ENCODE measurements at regions not wholly inside any gene's neighbourhood (a gene's known extent, or its start where the extent isn't known, plus 50 kb on each side); places are given as distances from the start of the nearest gene placed in this dataset.
"Not testable (repeated sequence)": the region's sequence is repeated elsewhere in the genome, so short reads cannot be mapped to it uniquely, and the experiment has no call there.

DNA sequence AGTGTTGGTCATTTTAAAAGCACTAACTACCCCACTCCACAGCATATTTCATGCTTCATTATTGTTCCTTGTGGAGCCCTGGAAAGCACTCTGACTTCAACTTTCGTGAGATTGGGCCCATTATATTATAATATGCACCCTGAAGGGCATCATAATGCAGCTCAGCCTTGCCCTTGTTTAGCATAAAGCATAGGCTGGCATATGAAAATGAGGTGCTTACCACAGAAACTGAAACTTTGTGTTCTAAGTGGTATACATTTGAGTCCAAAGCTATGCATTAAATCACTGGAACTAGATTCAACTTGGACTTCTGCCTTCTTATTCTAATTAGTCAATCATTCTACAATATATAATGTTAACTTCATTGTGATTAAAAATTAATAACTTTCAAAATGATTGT, 1027.9 kb downstream of the STIM2 start:
- no peak for DNase-seq

DNA sequence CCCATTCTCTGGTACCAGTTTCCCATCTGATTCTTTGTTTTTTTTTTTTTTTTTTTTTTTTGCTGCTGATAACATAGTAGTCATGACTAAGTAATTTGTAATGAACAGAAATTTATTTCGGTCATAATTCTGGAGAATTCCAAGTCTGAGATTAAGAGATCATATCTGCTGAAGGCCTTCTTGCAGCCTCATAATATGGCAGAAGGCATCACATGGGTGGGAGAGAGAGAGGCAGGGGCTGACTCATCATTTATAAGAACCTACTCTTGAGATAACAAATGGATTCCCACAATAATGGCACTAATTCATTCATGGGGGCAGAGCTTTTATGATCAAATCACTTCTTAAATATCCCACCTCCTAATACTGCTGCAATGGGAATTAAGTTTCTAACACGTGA, 1034.3 kb downstream of the STIM2 start:
- no peak for DNase-seq

DNA sequence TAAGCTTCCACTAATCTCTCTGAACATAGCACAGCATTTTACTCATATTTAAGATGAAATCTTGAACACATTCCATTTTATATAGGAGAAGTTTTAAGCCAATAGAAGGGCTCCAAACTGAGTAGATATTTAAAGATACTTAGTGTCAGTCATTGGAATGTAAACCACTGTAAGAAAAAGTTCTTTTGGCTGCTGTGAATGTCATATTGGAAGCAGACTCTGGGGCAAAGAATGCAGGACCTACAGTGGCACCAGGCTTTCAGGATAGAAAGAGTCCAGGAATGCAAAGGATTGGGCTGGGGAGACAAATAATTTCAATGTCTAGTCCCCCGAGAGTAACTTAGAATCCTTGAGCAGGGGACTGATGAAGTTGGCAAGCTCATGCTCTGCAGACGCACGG, 1047.7 kb downstream of the STIM2 start:
- no peak for DNase-seq

DNA sequence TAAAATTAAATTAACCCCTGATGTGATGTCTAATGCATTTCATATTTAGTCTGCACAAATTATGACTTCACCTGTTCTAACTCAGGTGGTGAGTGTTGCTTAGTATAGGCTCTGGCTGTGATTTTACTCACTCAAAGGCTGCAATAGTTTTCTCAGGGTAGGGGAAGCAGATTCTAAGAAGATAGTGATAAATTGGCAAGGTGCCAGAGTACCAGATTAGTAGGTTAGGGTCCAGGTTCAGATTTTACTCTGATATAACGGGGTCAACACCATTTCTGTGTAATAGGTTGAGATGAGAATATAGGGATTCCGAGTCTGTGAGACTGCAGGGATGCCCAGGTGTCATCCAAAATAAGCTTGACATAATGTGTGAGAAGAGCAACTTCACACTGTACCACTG, 1049.6 kb downstream of the STIM2 start:
- DNase-seq = no peak

DNA sequence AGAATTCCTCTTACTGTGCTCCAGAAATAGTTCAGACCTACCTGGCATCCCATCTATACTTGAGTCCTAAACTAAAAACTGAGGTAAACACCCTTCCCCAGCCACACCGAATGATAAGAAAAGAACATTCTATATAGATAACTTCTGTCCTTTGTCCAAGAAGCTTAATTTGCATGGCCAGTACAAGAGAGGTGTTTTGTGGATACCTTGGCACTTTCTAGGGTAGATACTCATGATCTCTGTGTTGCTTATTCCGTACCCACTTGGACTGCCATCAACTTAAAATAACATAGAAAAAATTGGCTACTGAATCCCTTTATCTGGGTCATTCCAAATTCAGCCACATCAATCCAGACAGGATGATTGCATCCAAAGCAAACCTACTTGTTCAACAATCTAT, 1050.4 kb downstream of the STIM2 start:
- DNase-seq = no peak

DNA sequence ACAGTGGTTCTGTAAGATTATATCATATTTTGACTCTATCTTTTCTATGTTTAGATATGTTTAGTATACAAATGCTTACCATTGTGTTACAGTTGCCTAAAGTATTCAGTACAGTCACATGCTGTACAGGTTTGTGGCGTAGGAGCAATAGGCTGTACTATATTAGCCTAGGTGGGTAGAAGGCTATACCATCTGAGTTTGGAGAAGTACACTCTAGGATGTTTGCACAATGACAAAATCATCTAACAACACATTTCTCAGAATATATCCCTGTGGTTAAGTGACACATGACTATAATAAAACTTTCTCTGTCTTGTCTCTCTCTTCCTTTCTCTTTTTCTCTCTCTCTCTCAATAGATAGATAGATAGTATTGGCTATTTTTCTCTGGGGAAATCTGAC, 1053.1 kb downstream of the STIM2 start:
- DNase-seq = no peak

DNA sequence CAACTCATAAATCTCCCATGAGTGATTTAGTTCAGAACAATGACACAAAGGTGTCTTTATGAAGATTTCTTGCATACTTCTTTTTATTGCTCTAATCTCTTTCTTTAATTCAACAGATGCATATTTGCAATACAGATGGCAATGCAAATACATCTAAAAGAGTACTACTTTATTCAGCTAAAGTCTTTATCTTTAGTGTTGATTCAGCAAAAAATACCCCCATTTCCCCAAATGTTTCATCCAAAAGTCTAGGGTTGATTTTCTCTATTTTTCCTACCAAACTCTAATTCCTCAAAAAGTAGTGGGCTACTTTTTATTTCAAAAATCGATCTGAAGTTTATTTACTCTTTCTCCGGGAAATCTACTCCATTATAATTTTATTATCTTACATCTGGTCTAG, 1055.2 kb downstream of the STIM2 start:
- no peak for DNase-seq

DNA sequence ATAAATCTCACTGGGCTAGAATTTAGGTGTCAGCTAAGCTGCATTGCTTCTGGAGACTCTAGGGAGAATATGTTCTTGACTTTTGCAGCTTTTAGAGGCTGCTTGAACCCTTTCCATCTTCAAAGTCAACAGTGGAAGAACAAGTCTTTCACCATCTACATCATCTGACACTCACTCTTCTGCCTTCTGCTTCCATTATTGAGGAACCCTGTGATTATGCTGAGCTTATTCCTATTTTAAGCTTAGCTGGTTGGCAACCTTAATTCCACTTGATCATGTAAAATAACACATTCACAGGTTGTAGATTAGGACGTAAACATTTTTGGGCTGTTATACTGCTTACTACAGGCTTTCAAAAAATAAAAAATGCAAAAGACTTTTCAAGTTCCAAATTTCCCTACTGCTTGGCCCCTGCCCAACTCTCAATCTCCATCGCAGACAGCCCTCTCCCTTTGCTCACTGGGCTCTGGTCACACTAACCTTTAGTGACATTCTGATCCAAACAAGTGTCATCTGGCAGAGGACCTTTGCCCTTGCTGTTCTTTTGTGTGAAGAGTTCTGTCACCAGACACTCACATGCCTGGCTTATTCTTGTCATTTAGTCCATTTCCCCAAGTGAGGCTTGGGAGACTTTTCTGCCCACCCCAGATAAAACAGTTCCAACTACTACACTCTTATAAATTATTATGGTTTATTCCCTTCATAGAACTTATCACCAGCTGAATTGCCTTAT, 1056.0 kb downstream of the STIM2 start:
- DNase-seq = no peak

DNA sequence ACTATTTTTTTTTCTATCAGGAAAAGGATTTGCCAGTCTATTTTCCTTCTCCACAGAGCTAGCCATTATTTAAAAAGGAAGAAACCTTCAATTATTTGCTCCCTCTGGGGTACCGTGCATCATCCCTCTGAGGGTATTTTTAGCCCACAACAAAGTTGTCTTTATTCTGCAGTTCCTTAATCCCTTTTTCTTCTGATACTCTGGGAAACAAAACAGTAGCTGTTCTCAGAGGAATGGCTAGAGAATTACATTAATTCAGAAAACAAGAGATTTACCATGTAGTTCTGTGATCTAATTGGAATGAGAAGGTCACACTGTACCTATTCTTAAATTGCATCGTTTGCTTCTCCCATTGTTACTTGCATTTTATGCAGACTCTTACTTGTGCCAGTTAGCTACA, 1056.7 kb downstream of the STIM2 start:
- no peak for DNase-seq

DNA sequence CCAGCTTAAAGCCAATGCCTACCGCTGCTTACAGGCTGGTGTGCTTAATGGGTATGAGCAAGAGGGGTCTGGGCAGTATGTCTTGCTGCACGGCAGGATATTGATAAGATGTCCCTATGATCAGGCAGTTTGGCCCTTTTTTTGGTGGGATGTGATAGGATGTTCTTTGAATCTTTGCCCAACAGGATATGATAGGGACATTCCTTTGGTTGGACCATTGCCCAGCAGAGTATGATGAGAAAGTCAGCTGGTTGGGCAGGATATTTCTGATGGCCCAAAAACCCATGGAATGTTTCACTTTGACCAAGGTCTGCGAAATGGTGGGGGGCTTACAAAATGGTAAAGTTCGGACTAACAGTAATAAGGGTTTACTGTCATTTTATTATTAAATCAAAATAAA, 1060.6 kb downstream of the STIM2 start:
- peak; percentile 2 for DNase-seq

DNA sequence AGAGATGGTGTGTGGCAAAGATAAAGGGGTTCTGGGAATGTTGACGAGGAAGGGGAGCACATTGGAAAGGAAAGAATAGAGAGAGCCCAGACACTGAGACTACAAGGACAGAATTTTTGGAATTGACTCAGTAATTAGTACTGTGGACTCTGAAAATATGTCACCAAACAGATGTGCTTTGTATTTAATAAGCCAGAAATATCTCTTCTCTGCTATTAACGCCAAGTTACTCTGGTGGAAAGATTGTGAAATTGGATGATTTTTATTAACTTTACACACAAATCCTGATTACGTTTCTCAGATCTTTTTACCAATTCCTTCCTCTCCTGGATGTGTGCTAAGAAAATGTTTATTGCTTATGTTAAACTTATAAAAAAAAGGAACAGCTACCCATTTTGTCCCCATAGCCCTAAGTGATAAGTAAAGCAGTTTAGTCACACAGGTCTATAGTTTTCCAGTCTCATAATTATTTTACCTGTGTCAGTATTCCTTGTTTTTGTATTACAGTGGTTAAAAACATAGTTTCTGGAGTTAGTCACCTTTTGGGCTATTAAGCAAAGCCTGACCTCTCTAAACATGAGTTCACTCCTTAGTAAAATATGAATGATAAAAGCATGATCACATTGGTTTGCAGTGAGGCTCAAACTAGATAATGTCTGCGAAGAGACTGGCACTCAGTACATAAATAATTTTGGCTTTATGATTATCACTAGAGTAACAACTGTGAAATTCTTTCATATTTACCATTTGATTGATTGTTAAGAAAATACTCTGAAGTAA, 1068.3 kb downstream of the STIM2 start:
- DNase-seq = no peak

DNA sequence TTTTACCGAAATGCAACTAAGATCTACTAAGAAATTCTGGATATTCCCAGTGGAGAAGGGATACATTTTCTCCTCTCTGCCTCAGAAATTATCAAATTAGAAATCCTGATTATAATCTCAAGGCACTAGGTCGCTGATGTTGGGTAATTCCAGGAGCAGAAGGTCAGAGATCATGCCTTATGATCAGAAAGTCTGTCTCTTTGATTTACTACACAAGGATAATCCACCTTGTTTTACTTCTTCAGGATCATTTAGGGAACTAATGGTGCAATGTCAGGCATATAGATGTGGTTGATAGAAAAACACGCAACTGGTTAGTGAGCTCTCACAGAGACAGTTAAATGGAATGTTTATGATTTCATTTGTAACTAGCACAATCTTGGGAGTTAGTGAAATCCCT, 1069.7 kb downstream of the STIM2 start:
- no peak for DNase-seq

DNA sequence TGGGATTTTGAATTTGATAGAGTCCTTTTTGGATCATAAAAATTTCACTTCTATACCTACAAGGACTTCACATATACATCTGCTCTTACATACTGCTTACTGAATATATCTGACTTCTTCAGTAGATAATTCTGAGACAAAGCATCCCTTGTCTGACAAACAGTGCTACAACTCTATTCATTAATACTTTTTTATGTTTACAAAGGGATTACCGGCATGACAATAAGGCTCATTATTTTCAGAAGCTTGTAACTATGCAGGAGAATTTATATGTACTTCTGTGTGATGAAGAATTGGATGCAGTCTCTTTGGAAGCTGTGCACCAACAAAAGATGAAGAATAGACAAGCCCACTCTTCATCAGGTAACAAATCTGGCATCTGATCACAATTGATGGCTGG, 1070.3 kb downstream of the STIM2 start:
- DNase-seq = no peak

DNA sequence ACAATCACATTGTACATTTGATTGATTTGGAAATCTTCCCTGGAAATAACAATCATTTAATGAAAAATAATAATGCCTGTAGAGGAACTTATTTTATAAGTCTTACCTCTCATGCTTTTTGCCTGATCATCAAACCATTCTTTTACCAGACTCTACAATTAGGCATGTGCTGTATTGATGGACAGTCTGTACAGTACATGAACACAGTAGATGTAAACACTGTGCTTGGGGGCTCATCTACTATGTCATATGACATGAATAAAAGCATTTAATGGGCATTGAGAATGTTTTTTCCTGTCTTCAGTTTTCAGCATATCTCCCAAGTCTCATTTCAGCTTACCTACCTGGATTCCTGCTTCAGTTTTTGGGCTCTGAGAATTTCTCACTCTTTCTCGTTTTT, 1070.9 kb downstream of the STIM2 start:
- no peak for DNase-seq

DNA sequence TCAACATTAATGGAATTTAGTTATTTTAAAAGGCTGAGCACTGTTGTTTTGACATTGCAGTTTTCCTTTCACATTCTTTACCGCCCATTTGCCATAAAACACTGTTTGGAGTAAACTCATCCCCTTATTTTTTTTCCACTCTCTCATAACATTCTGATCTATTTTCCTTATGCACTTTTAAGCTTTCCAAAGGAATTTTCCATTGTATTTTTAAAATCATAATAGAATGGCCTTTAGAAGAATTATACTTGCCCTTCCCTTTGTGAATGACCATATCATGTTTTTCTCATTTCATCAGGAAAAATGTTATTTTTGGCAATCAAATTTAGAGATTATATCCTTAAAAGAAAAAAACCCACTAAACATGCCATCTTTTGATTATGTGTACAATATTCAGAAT, 1074.2 kb downstream of the STIM2 start:
- no peak for DNase-seq

DNA sequence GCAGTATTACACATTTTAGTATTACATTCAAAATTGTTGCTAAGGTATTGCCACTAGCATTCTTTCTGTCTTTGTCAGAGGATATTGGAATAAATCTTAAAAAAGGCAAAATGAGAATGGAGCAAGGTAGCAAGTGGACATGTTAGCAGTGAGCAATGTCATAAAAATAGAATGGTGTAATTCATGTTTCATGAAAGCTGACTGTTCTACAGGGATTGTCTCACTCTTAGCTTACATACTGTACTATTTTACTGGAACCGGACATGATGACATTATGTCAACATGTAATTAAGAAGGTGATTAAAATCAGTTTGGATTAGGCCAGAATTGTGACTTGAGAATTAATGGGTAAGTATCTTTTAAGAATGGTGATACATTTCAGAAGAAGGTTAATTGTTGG, 1086.2 kb downstream of the STIM2 start:
- no peak for DNase-seq

DNA sequence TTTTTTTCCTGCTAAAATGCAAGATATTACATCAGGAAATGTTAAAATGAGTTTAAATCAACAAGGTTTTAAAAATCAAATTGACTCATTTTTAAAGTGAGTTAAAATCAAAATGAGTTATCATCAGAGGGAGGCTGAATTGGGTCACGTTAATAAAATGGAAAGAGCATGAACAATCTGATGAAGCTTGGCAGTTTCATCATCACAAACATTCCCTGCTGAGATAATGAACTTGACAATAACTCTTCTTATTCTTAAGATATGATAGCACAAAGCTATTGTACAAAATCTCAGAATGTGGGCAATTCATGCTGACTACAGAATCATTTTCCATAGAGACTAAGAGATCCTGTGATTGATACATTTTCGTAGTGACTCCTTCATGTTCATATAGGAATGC, 1086.7 kb downstream of the STIM2 start:
- no peak for DNase-seq

DNA sequence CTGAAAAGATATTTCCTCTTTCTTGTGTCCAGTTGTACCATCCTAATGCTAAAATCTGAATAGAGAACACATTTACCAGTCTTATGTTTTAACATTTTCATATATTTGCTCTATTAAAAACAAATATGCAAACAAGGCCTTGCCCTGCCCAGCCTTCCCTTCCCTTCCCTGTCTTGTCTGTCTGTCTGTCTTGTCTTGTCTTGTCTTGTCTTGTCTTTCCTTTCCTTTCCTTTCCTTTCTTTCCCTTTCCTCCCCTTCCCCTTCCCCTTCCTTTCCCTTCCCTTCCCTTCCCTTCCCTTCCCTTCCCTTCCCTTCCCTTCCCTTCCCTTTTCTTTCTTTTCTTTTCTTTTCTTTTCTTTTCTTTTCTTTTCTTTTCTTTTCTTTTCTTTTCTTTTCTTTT, 1103.5 kb downstream of the STIM2 start:
- DNase-seq = no peak

DNA sequence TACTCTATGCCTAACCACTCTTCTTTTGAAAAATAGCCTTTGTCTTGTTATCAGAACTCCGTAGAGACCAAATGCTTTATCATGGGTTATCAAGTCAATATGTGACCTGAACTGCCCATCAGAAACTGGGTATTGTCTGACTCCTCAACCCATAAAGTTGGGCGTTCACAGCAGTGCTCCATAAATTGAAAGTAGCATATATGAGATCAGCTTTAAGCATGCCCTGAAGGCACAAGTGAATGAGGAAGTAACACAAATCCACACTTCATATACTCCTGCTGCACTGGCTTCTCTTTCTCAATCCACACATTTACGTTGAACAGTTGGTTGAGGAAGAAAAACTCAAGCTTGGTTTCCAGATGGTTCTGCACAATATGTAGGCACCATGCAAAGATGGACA, 1106.0 kb downstream of the STIM2 start:
- DNase-seq = no peak

DNA sequence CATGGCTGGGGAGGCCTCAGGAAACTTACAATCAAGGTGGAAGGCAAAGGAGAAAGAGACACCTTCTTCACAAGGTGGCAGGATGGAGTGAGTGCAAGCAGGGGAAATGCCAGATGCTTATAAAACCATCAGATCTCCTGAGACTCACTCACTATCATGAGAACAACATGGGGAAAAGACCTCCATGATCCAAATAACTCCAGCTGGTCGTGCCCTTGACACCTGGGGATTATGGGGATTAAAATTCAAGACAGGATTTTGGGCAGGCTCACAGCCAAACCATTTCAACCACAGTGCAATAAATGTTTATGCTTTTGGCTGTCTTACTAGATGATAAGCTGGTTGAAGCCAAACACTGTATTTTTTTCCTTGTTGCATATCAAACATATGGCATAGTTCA, 1112.4 kb downstream of the STIM2 start:
- no peak for DNase-seq

DNA sequence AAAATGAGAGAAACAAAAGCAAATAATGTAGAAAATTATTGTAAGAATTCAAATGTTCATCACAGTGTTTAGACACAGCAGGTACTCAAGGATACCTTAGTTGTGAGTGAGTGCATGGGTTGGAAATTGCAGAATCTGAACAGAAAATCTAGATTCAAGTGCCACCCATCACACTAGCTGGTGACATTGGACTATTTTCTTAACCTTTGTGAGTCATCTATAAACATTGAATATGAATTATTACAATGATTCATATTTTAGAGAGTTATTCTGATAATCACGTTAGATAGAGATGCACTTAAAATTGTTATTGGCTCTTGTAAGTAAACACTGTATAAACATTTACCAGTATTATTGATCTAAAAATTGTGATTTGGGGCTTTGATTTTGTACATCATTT, 1113.1 kb downstream of the STIM2 start:
- DNase-seq = no peak

DNA sequence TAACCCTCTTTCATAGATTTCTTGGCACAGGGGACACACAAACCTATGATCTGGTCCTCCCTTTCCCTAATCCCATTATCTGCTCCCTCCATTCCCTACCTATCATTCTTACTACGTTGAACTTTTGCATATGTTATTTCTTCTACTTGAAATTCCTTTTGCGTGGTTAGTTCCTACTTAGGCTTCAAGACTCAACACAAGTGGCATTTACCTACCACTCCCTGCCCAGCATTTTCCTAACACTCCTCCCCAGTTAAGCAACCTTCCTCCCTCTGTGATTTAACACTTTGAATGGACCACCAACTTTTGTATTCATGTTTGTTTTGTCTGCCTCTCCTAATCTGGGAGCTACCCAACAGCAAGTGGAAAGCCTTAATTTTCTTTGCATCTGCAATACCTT, 1113.7 kb downstream of the STIM2 start:
- no peak for DNase-seq

DNA sequence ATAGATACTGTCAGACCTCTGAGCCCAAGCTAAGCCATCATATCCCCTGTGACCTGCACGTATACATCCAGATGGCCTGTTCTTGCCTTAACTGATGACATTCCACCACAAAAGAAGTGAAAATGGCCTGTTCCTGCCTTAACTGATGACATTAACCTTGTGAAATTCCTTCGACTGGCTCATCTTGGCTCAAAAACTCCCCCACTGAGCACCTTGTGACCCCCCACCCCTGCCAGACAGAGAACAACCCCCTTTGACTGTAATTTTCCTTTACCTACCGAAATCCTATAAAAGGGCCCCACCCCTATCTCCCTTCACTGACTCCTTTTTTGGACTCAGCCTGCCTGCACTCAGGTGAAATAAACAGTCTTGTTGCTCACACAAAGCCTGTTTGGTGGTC, 1114.2 kb downstream of the STIM2 start:
- DNase-seq = not testable (repeated sequence)

DNA sequence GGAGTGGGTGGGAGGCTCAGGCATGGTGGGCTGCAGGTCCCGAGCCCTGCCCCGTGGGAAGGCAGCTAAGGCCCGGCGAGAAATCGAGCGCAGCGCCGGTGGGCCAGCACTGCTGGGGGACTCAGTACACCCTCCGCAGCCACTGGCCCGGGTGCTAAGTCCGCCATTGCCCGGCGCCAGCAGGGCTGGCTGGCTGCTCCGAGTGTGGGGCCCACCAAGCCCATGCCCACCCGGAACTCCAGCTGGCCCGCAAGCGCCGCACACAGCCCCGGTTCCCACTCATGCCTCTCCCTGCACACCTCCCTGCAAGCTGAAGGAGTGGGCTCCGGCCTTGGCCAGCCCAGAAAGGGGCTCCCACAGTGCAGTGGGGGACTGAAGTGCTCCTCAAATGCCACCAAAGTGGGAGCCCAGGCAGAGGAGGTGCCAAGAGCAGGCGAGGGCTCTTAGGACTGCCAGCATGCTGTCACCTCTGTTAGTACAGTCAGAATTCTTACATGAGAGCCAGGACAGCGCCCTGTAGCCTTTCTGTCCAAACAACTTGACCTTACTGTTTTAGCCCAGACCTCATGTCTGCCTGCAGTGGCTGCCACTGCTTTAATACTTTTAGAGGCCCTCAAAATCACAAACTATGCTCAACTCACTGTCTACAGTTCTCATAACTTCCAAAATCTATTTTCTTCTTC, 1117.9 kb downstream of the STIM2 start:
- DNase-seq = not testable (repeated sequence)

All from HCEC 1CT (cell line).